ENCODE measurements at regions not wholly inside any gene's neighbourhood (a gene's known extent, or its start where the extent isn't known, plus 50 kb on each side); places are given as distances from the start of the nearest gene placed in this dataset.

DNA sequence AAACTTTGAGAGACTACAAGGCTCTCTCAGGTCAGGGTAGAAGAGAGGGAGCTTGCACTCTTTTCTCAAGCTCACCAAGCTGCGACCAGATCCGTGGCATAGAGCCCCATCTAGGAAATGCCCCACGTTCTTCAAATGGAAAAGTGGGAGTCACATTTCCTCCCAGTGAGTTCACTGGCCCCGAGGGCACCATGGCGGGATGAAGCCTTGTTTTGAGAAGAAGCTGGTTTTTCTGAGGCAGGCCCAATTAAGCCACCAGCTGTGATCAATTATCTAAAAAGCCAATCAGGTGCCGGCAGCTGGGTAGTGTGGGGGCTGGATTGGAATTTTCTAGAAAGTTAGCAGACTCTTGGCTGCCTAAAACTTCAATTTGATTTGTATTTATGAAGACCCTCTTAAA is 101.4 kb downstream of the ZNF365 start:
- POLR2A ChIA-PET, result no interaction called here
- no peak overlapping the region for H3K9ac ChIP-seq (ENCODE audit: low read length)
- Mint-ChIP-seq H3K9me3 (ENCODE audit: insufficient read depth) (no peaks in the 10 kb centered on the region), H3K27me3 (peaks cover 14% of the 10 kb centered on the region), H3K4me1 (peaks cover 2% of the 10 kb centered on the region), H3K4me3 (no peak overlapping the region), H3K27ac (no peak overlapping the region)
- H4K20me1 ChIP-seq (ENCODE audit: control insufficient read depth, insufficient read depth, low read length, poor library complexity, severe bottlenecking), result no peaks in the 10 kb centered on the region
- no peaks in the 10 kb centered on the region for H3K36me3 ChIP-seq (replicated peaks in 1 of 2; ENCODE audit: control extremely low read depth in 1 of 2, control insufficient read depth in 1 of 2, extremely low read depth in 1 of 2, insufficient read depth in 2 of 2, low read length in 1 of 2)
- H3K4me3 ChIP-seq (ENCODE audit: control extremely low read depth in 1 of 5, extremely low read depth in 1 of 5, insufficient read depth in 1 of 5, low read depth in 2 of 5, low read length in 4 of 5), result no peak overlapping the region
- intact Hi-C loops (cut with micrococcal nuclease), result no loop called here
- no peak for ATAC-seq (ENCODE audit: low read depth)
- peaks cover 0 to 3% of the 10 kb centered on the region in 2 donors for H3K4me1 ChIP-seq (ENCODE audit: control insufficient read depth in 2 of 2, insufficient read depth in 2 of 2, low read length in 2 of 2)
- H3K9me3 ChIP-seq (ENCODE audit: control extremely low read depth in 1 of 3, control insufficient read depth in 2 of 3, insufficient read depth in 1 of 3, low read length in 2 of 3), result peaks cover 0 to 2% (median 0%) of the 10 kb centered on the region in 3 donors
- peaks cover 0 to 4% (median 1%) of the 10 kb centered on the region in 4 experiments for H3K27me3 ChIP-seq (replicated peaks in 1 of 4; ENCODE audit: control extremely low read depth in 1 of 4, control insufficient read depth in 3 of 4, insufficient read depth in 4 of 4, low read length in 3 of 4)
- H3K27ac ChIP-seq (ENCODE audit: low read length in 2 of 2), result no peak overlapping the region
- CTCF ChIA-PET, result no interaction called here
- H2AFZ ChIP-seq (ENCODE audit: insufficient read depth, low read depth, low read length, poor library complexity, severe bottlenecking), result no peak overlapping the region
- no peaks in the 10 kb centered on the region for H3K79me2 ChIP-seq (ENCODE audit: control insufficient read depth, insufficient read depth, low read length)
- no peak overlapping the region for H3K4me2 ChIP-seq (replicated peaks; ENCODE audit: low read depth, low read length, poor library complexity, severe bottlenecking)
- 82% methylated on average over 2 of the region's 6 CpGs for WGBS (ENCODE audit: insufficient coverage)
- TF ChIP-seq EZH2 (IDR thresholded peaks at IDR 0.05; ENCODE audit: borderline replicate concordance, insufficient read depth, low read depth, low read length, poor library complexity, severe bottlenecking), result no peak
- TF ChIP-seq, protein P1, sequence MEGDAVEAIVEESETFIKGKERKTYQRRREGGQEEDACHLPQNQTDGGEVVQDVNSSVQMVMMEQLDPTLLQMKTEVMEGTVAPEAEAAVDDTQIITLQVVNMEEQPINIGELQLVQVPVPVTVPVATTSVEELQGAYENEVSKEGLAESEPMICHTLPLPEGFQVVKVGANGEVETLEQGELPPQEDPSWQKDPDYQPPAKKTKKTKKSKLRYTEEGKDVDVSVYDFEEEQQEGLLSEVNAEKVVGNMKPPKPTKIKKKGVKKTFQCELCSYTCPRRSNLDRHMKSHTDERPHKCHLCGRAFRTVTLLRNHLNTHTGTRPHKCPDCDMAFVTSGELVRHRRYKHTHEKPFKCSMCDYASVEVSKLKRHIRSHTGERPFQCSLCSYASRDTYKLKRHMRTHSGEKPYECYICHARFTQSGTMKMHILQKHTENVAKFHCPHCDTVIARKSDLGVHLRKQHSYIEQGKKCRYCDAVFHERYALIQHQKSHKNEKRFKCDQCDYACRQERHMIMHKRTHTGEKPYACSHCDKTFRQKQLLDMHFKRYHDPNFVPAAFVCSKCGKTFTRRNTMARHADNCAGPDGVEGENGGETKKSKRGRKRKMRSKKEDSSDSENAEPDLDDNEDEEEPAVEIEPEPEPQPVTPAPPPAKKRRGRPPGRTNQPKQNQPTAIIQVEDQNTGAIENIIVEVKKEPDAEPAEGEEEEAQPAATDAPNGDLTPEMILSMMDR (IDR thresholded peaks at IDR 0.05), result no peak
- DNase-seq, result no peak

DNA sequence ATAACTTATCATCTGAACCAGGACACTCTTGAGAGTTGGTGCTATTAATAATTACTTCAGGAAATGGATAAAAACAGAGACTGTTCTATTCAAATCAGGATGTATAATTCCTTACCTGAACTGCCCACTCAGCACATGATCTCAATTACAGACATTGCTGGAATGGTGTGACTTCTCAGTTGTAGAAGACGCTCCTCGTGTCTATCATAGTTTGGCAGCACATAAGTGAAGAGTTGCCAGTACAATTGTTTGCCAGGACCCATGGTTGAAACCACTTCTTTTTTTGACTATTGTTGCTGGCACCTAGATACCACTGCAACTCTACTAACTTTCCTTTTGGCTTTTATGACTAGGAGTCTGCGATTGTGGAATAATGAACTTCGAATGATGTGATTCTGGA is 105.4 kb downstream of the ZNF365 start:
- Histone ChIP-seq H3K27me3 (replicated peaks in 1 of 4; ENCODE audit: control extremely low read depth in 1 of 4, control insufficient read depth in 3 of 4, insufficient read depth in 4 of 4, low read length in 3 of 4) (peaks cover 0 to 4% (median 0%) of the 10 kb centered on the region in 4 experiments), H3K27ac (ENCODE audit: low read length in 2 of 2) (no peak overlapping the region), H3K36me3 (replicated peaks in 1 of 2; ENCODE audit: control extremely low read depth in 1 of 2, control insufficient read depth in 1 of 2, extremely low read depth in 1 of 2, insufficient read depth in 2 of 2, low read length in 1 of 2) (no peaks in the 10 kb centered on the region), H3K79me2 (ENCODE audit: control insufficient read depth, insufficient read depth, low read length) (no peaks in the 10 kb centered on the region), H4K20me1 (ENCODE audit: control insufficient read depth, insufficient read depth, low read length, poor library complexity, severe bottlenecking) (no peaks in the 10 kb centered on the region), H3K4me1 (ENCODE audit: control insufficient read depth in 2 of 2, insufficient read depth in 2 of 2, low read length in 2 of 2) (peaks cover 4 to 8% of the 10 kb centered on the region in 2 donors), H3K4me2 (replicated peaks; ENCODE audit: low read depth, low read length, poor library complexity, severe bottlenecking) (no peak overlapping the region), H3K9ac (ENCODE audit: low read length) (no peak overlapping the region), H3K9me3 (ENCODE audit: control extremely low read depth in 1 of 3, control insufficient read depth in 2 of 3, insufficient read depth in 1 of 3, low read length in 2 of 3) (peaks cover 0 to under 1% (median 0%) of the 10 kb centered on the region in 3 donors), H3K4me3 (ENCODE audit: control extremely low read depth in 1 of 5, extremely low read depth in 1 of 5, insufficient read depth in 1 of 5, low read depth in 2 of 5, low read length in 4 of 5) (no peak overlapping the region), H2AFZ (ENCODE audit: insufficient read depth, low read depth, low read length, poor library complexity, severe bottlenecking) (no peak overlapping the region)
- ATAC-seq (ENCODE audit: low read depth) (no peak), DNase-seq (no peak)
- peaks cover 3% of the 10 kb centered on the region for H3K4me1 Mint-ChIP-seq
- no peak overlapping the region for H3K27ac Mint-ChIP-seq
- TF ChIP-seq, protein P1 (IDR thresholded peaks at IDR 0.05), result no peak
- TF ChIP-seq EZH2 (IDR thresholded peaks at IDR 0.05; ENCODE audit: borderline replicate concordance, insufficient read depth, low read depth, low read length, poor library complexity, severe bottlenecking), result no peak
- no peaks in the 10 kb centered on the region for H3K9me3 Mint-ChIP-seq (ENCODE audit: insufficient read depth)
- ChIA-PET CTCF (interaction anchor here (0.7 to 1.5 kb wide), 4 partner anchors 12 to 679 kb away, joined by 3 read pairs; no protein-coding TSS in a partner anchor), POLR2A (no interaction called here)
- H3K27me3 Mint-ChIP-seq, result peaks cover 10% of the 10 kb centered on the region
- 100% methylated on average over 3 of the region's 4 CpGs for WGBS (ENCODE audit: insufficient coverage)
- intact Hi-C loops (cut with micrococcal nuclease), result no loop called here
- no peak overlapping the region for H3K4me3 Mint-ChIP-seq
